ENCODE measurements at regions not wholly inside any gene's neighbourhood (a gene's known extent, or its start where the extent isn't known, plus 50 kb on each side); places are given as distances from the start of the nearest gene placed in this dataset.

DNA sequence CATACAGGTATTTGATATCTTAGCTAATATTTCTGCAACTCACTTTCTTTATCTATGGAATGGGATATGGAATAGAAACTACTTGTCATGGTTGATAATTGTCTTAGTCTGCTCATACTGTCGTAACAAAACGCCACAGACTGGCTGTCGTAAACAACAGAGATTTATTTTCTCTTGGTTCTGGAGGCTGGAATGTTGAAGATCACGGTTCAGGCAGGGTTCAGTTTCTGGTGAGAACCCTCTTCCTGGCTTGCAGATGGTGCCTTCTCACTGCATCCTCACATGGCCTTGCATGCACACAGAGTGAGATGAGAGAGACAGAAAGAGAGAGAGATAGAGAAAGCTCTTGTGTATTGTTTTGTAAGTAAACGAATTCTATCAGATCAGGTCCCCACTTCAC, 332.7 kb upstream of the MAGI2 start:
- TF ChIP-seq EZH2phosphoT487 (IDR thresholded peaks at IDR 0.05), result no peak
- TF ChIP-seq, protein P1, sequence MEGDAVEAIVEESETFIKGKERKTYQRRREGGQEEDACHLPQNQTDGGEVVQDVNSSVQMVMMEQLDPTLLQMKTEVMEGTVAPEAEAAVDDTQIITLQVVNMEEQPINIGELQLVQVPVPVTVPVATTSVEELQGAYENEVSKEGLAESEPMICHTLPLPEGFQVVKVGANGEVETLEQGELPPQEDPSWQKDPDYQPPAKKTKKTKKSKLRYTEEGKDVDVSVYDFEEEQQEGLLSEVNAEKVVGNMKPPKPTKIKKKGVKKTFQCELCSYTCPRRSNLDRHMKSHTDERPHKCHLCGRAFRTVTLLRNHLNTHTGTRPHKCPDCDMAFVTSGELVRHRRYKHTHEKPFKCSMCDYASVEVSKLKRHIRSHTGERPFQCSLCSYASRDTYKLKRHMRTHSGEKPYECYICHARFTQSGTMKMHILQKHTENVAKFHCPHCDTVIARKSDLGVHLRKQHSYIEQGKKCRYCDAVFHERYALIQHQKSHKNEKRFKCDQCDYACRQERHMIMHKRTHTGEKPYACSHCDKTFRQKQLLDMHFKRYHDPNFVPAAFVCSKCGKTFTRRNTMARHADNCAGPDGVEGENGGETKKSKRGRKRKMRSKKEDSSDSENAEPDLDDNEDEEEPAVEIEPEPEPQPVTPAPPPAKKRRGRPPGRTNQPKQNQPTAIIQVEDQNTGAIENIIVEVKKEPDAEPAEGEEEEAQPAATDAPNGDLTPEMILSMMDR (IDR thresholded peaks at IDR 0.05), result no peak

Data from neural progenitor cell (in vitro differentiated cells).